Uterus (tissue), 3 donors: ENCODE measurements at regions not wholly inside any gene's neighbourhood (a gene's known extent, or its start where the extent isn't known, plus 50 kb on each side); places are given as distances from the start of the nearest gene placed in this dataset.
"Not testable (repeated sequence)": the region's sequence is repeated elsewhere in the genome, so short reads cannot be mapped to it uniquely, and the experiment has no call there.

ENCODE experiments used
- DNase-seq, 2 donors: peaks; one replicate each; pipeline ENCODE4 v3.0.0-alpha.2; 2019 to 2020
- H3K27ac ChIP-seq, 2 donors: fragments of 200-600 bp; sonication (generic); 1 replicate in 1 of 2; 2 replicates in 1 of 2; pipeline ENCODE4 v1.5.1; 2016 to 2018
- H3K27me3 ChIP-seq, 2 donors: fragments of 200-600 bp; sonication (generic); one replicate each; pipeline ENCODE4 v1.5.1; 2018 to 2019; ENCODE audit warnings: control low read depth in 1 of 2
- H3K36me3 ChIP-seq, 2 donors: fragments of 200-600 bp; sonication (generic); one replicate each; pipeline ENCODE4 v1.5.1; 2019; ENCODE audit warnings: control low read depth in 1 of 2
- H3K4me1 ChIP-seq, 2 donors: fragments of 200-600 bp; sonication (generic); one replicate each; pipeline ENCODE4 v1.5.1; 2018 to 2019; ENCODE audit warnings: control low read depth in 1 of 2
- H3K4me3 ChIP-seq, 2 donors: fragments of 200-600 bp; sonication (generic); 1 replicate in 1 of 2; 2 replicates in 1 of 2; pipeline ENCODE4 v1.5.1; 2018 to 2019; ENCODE audit warnings: mild to moderate bottlenecking in 1 of 2
- H3K9me3 ChIP-seq, 2 donors: fragments of 200-600 bp; sonication (generic); one replicate each; pipeline ENCODE4 v1.5.1; 2019; ENCODE audit warnings: control low read depth in 1 of 2
- CTCF ChIP-seq, 4 experiments: fragments of 200-600 bp in 2 of 4; fragments of 450-650 bp in 2 of 4; sonication (generic) in 2 of 4; IDR thresholded peaks; one replicate each; pipeline ENCODE4 v1.5.1; 2016 to 2019; ENCODE audit warnings: antibody characterized with exemption in 4 of 4, mild to moderate bottlenecking in 2 of 4, moderate library complexity in 1 of 4
- POLR2A ChIP-seq, 2 donors: fragments of 450-650 bp; IDR thresholded peaks; one replicate each; pipeline ENCODE4 v1.6.1; 2016; ENCODE audit warnings: antibody characterized with exemption in 2 of 2, mild to moderate bottlenecking in 1 of 2, moderate library complexity in 1 of 2
- intact Hi-C: fragments of 100-400 bp; cut with DNase I; formaldehyde crosslinking; loops from one replicate; pipeline ENCODE4 v1.15.1; 2023; ENCODE audit warnings: low total_unique reads
- donor health status: DM: yes; HTN: yes; CAD: no.

- Histone ChIP-seq H3K36me3 (no peaks in the 10 kb centered on the region), H3K4me1 (no peaks in the 10 kb centered on the region), H3K27me3 (no peaks in the 10 kb centered on the region), H3K4me3 (no peak overlapping the region), H3K27ac (no peak overlapping the region), H3K9me3 (no peaks in the 10 kb centered on the region)
- intact Hi-C loops = no loop called here
- no peak for DNase-seq
- no peak for TF ChIP-seq POLR2A (IDR thresholded peaks at IDR 0.05)
- no peak for TF ChIP-seq CTCF (IDR thresholded peaks at IDR 0.05)
These were observed 70.1 kb upstream of the RBM24 start for GRCh38 chr6:17211101-17211500.

GRCh38 chr6:17212546-17213371, 68.4 kb upstream of the RBM24 start:
- Histone ChIP-seq H3K36me3 (no peaks in the 10 kb centered on the region), H3K27me3 (no peaks in the 10 kb centered on the region), H3K4me3 (no peak overlapping the region), H3K27ac (peak overlapping the region in 1 of 2 donors; percentile 25), H3K4me1 (no peaks in the 10 kb centered on the region), H3K9me3 (no peaks in the 10 kb centered on the region)
- intact Hi-C loops = no loop called here
- DNase-seq = peak; percentile 39 to 56
- no peak for TF ChIP-seq CTCF (IDR thresholded peaks at IDR 0.05)
- no peak for TF ChIP-seq POLR2A (IDR thresholded peaks at IDR 0.05)

GRCh38 chr6:17214106-17214505, 67.1 kb upstream of the RBM24 start:
- no peak for TF ChIP-seq POLR2A (IDR thresholded peaks at IDR 0.05)
- TF ChIP-seq CTCF (IDR thresholded peaks at IDR 0.05) = no peak
- no peaks in the 10 kb centered on the region for H3K36me3 ChIP-seq
- H3K27me3 ChIP-seq = no peaks in the 10 kb centered on the region
- DNase-seq = no peak
- intact Hi-C loops = no loop called here
- no peak overlapping the region for H3K4me3 ChIP-seq
- H3K27ac ChIP-seq = no peak overlapping the region
- no peaks in the 10 kb centered on the region for H3K9me3 ChIP-seq
- no peaks in the 10 kb centered on the region for H3K4me1 ChIP-seq

GRCh38 chr6:17216972-17217371, 64.2 kb upstream of the RBM24 start:
- H3K27me3 ChIP-seq, H3K9me3 ChIP-seq, H3K4me3 ChIP-seq, H3K36me3 ChIP-seq, H3K27ac ChIP-seq, intact Hi-C loops, DNase-seq, H3K4me1 ChIP-seq: not testable (repeated sequence)

GRCh38 chr6:17218023-17218748, 63.0 kb upstream of the RBM24 start:
- Histone ChIP-seq H3K27me3 (no peaks in the 10 kb centered on the region), H3K27ac (no peak overlapping the region), H3K36me3 (no peaks in the 10 kb centered on the region), H3K4me1 (no peaks in the 10 kb centered on the region), H3K9me3 (no peaks in the 10 kb centered on the region), H3K4me3 (no peak overlapping the region)
- no peak for TF ChIP-seq POLR2A (IDR thresholded peaks at IDR 0.05)
- TF ChIP-seq CTCF (IDR thresholded peaks at IDR 0.05) = no peak
- DNase-seq = no peak
- intact Hi-C loops = no loop called here
